Fibroblast of lung (primary cell): ENCODE measurements at regions not wholly inside any gene's neighbourhood (a gene's known extent, or its start where the extent isn't known, plus 50 kb on each side); places are given as distances from the start of the nearest gene placed in this dataset.
A peak's percentile ranks its signal among the peaks of the same experiment; 100 is the strongest.

ENCODE experiments used
- DNase-seq, 2 donors: peaks; one replicate each; pipeline versions ENCODE4 v3.0.0 to v3.0.0-alpha.2; 2010; ENCODE audit warnings: low read depth in 2 of 2
- H2AFZ ChIP-seq: 2 replicates; pipeline ENCODE4 v1.5.1; 2012; ENCODE audit warnings: low read length, control low read depth, inconsistent platforms
- H3K27ac ChIP-seq: 2 replicates; pipeline ENCODE4 v1.5.1; 2011; ENCODE audit warnings: low read length, control low read depth; ENCODE audit not compliant: insufficient read depth
- H3K27me3 ChIP-seq: 2 replicates; pipeline ENCODE4 v1.5.1; 2011; ENCODE audit warnings: mild to moderate bottlenecking, low read length; ENCODE audit not compliant: control insufficient read depth, insufficient read depth
- H3K36me3 ChIP-seq: 2 replicates; pipeline ENCODE4 v1.5.1; 2011; ENCODE audit warnings: low read length; ENCODE audit not compliant: control insufficient read depth, insufficient read depth
- H3K4me1 ChIP-seq: 2 replicates; pipeline ENCODE4 v1.5.1; 2011; ENCODE audit warnings: low read length; ENCODE audit not compliant: control insufficient read depth, insufficient read depth; ENCODE audit errors: extremely low read depth
- H3K4me2 ChIP-seq: 2 replicates; pipeline ENCODE4 v1.5.1; 2011; ENCODE audit warnings: low read length, control low read depth; ENCODE audit not compliant: insufficient read depth; ENCODE audit errors: extremely low read depth
- H3K4me3 ChIP-seq, 4 experiments: fragments of 200-600 bp in 1 of 4; sonication (generic) in 1 of 4; replicated peaks in 1 of 4; 2 replicates each; pipeline ENCODE4 v1.5.1; 2011 to 2016; ENCODE audit warnings: low read length in 4 of 4, low read depth in 3 of 4, mild to moderate bottlenecking in 3 of 4, control low read depth in 2 of 4, inconsistent platforms in 1 of 4, mixed read lengths in 1 of 4; ENCODE audit not compliant: insufficient read depth in 1 of 4; ENCODE audit errors: control extremely low read depth in 1 of 4
- H3K79me2 ChIP-seq: 2 replicates; pipeline ENCODE4 v1.5.1; 2012; ENCODE audit warnings: mild to moderate bottlenecking, low read length, inconsistent platforms; ENCODE audit not compliant: control insufficient read depth, insufficient read depth
- H3K9ac ChIP-seq: 2 replicates; pipeline ENCODE4 v1.5.1; 2011; ENCODE audit warnings: mild to moderate bottlenecking, low read length, control low read depth; ENCODE audit not compliant: insufficient read depth
- H3K9me3 ChIP-seq: 2 replicates; pipeline ENCODE4 v1.5.1; 2012; ENCODE audit warnings: low read depth, low read length; ENCODE audit not compliant: control insufficient read depth, insufficient read depth
- H4K20me1 ChIP-seq: 2 replicates; pipeline ENCODE4 v1.5.1; 2011; ENCODE audit warnings: low read length; ENCODE audit not compliant: control insufficient read depth, insufficient read depth; ENCODE audit errors: extremely low read depth
- CTCF ChIP-seq, 2 donors: IDR thresholded peaks in 1 of 2; conservative IDR thresholded peaks in 1 of 2; 1 replicate in 1 of 2; 2 replicates in 1 of 2; pipeline ENCODE4 v1.5.1; 2011 to 2012; ENCODE audit warnings: low read length in 2 of 2, control low read depth in 1 of 2, inconsistent platforms in 1 of 2, low read depth in 1 of 2, mild to moderate bottlenecking in 1 of 2
- EZH2 ChIP-seq: IDR thresholded peaks from 2 replicates; pipeline ENCODE4 v1.5.1; 2012; ENCODE audit warnings: low read length, control low read depth, mild to moderate bottlenecking; ENCODE audit errors: missing control alignments

GRCh38 chr4:14177987-14178386 lies 550.5 kb upstream of the BOD1L1 start:
- no peaks in the 10 kb centered on the region for H3K36me3 ChIP-seq
- no peak for TF ChIP-seq EZH2
- no peak for TF ChIP-seq CTCF (conservative IDR thresholded peaks at IDR 0.05 in 1 of 2, IDR thresholded peaks at IDR 0.05 in 1 of 2; ENCODE audit: low read depth in 1 of 2, low read length in 2 of 2)
- H4K20me1 ChIP-seq: no peaks in the 10 kb centered on the region
- no peak for DNase-seq
- no peak overlapping the region for H3K27ac ChIP-seq
- H3K79me2 ChIP-seq: no peaks in the 10 kb centered on the region
- H2AFZ ChIP-seq: no peak overlapping the region
- H3K9me3 ChIP-seq: no peaks in the 10 kb centered on the region
- H3K4me1 ChIP-seq: peaks cover 3% of the 10 kb centered on the region
- H3K9ac ChIP-seq: no peak overlapping the region
- H3K4me3 ChIP-seq: no peak overlapping the region
- H3K4me2 ChIP-seq: no peak overlapping the region
- H3K27me3 ChIP-seq: no peaks in the 10 kb centered on the region

- TF ChIP-seq CTCF (conservative IDR thresholded peaks at IDR 0.05 in 1 of 2, IDR thresholded peaks at IDR 0.05 in 1 of 2; ENCODE audit: low read depth in 1 of 2, low read length in 2 of 2): no peak
- TF ChIP-seq EZH2: no peak
- Histone ChIP-seq H3K4me3 (no peak overlapping the region), H4K20me1 (no peaks in the 10 kb centered on the region), H3K4me1 (peaks cover 3% of the 10 kb centered on the region), H3K9me3 (no peaks in the 10 kb centered on the region), H3K27me3 (no peaks in the 10 kb centered on the region), H3K27ac (no peak overlapping the region), H3K36me3 (no peaks in the 10 kb centered on the region), H2AFZ (no peak overlapping the region), H3K79me2 (no peaks in the 10 kb centered on the region), H3K4me2 (no peak overlapping the region), H3K9ac (no peak overlapping the region)
- DNase-seq: peak; percentile 38 to 50
These were observed 550.9 kb upstream of the BOD1L1 start for GRCh38 chr4:14178421-14178820.

GRCh38 chr4:14180166-14180565 lies 552.6 kb upstream of the BOD1L1 start:
- Histone ChIP-seq H3K4me1 (peaks cover 3% of the 10 kb centered on the region), H3K36me3 (no peaks in the 10 kb centered on the region), H3K79me2 (no peaks in the 10 kb centered on the region), H4K20me1 (no peaks in the 10 kb centered on the region), H3K27ac (no peak overlapping the region), H3K4me3 (no peak overlapping the region), H2AFZ (no peak overlapping the region), H3K27me3 (no peaks in the 10 kb centered on the region), H3K4me2 (no peak overlapping the region), H3K9me3 (no peaks in the 10 kb centered on the region), H3K9ac (no peak overlapping the region)
- DNase-seq: no peak
- no peak for TF ChIP-seq CTCF (conservative IDR thresholded peaks at IDR 0.05 in 1 of 2, IDR thresholded peaks at IDR 0.05 in 1 of 2; ENCODE audit: low read depth in 1 of 2, low read length in 2 of 2)
- no peak for TF ChIP-seq EZH2
